Ovary (tissue), 7 donors: ENCODE measurements at regions not wholly inside any gene's neighbourhood (a gene's known extent, or its start where the extent isn't known, plus 50 kb on each side); places are given as distances from the start of the nearest gene placed in this dataset.
A peak's percentile ranks its signal among the peaks of the same experiment; 100 is the strongest.

Source experiments
- DNase-seq, 5 donors: peaks; one replicate each; pipeline ENCODE4 v3.0.0-alpha.2; 2019 to 2020
- H3K27ac ChIP-seq, 2 donors: fragments of 200-600 bp; one replicate each; pipeline versions ENCODE4 v1.5.1 to v1.8.0; 2019 to 2022
- H3K27me3 ChIP-seq: fragments of 200-600 bp; one replicate; pipeline ENCODE4 v1.8.0; 2022
- H3K36me3 ChIP-seq: fragments of 200-600 bp; sonication (generic); one replicate; pipeline ENCODE4 v1.5.1; 2019
- H3K4me1 ChIP-seq: one replicate; pipeline ENCODE4 v1.8.1; 2013; ENCODE audit warnings: mild to moderate bottlenecking, moderate library complexity; ENCODE audit not compliant: insufficient read depth
- H3K4me3 ChIP-seq: fragments of 200-600 bp; sonication (generic); one replicate; pipeline ENCODE4 v1.5.1; 2017
- H3K9me3 ChIP-seq, 2 donors: fragments of 200-600 bp in 1 of 2; sonication (generic) in 1 of 2; one replicate each; pipeline versions ENCODE4 v1.5.1 to v1.8.1; 2013 to 2019; ENCODE audit warnings: mild to moderate bottlenecking in 1 of 2, moderate library complexity in 1 of 2
- EP300 ChIP-seq: sonication (generic); formaldehyde crosslinking; IDR thresholded peaks from one replicate; pipeline ENCODE4 v1.6.1; 2017; ENCODE audit warnings: antibody characterized with exemption
- POLR2A ChIP-seq: fragments of 450-650 bp; IDR thresholded peaks from one replicate; pipeline ENCODE4 v1.6.1; 2017; ENCODE audit warnings: antibody characterized with exemption, mild to moderate bottlenecking, moderate library complexity
- WGBS, 3 donors: extraction: QIAGEN DNeasy Blood & Tissue Kit in 1 of 3; methylation state at CpG; one replicate each; pipeline versions ENCODE4 v1.1.5 to v1.1.7; 2013 to 2017; 5-methylcytosine and 5-hydroxymethylcytosine counted together
- intact Hi-C, 4 donors: fragments of 100-400 bp; cut with DNase I; formaldehyde crosslinking; loops; one replicate each; pipeline versions ENCODE4 v1.11.0 to v1.15.1; 2022 to 2023
- TF ChIP-seq, protein P1 (sequence below), 3 donors: fragments of 450-650 bp in 2 of 3; fragments of 200-600 bp in 1 of 3; IDR thresholded peaks; one replicate each; pipeline versions ENCODE4 v1.5.1 to v1.8.0; 2016 to 2022; ENCODE audit warnings: antibody characterized with exemption in 3 of 3, mild to moderate bottlenecking in 1 of 3
- donor health status: DM: no; HTN: no; CAD: no; lungs with moderate emphysema.
- donor health status: DM: no; HTN: no; CAD: no.
- donor health status: Bipolar disorder and iron deficiency.
- donor health status: DM: no; HTN: no; CAD: no.
- donor health status: DM: yes; HTN: yes; CAD: no.

DNA sequence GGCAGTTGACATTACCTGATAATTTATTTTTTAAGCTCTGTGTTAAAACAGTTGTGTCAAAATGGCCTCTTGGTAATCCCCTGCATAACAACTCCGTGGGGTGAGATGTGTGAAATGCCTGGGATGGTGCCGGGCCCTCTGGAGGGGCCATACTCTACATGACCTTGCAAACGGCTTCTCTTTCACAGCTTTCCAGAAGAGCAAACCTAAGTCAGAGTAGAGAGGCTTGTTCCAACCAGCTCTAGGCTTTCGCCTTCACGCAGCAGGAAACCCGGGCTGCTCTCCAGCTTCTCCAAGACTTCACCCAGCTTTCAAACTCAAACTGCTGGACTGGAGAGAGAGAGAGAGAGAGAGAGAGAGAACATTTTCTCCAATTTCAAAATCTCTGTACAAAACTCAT is 120.1 kb downstream of the SNX18 start:
- H3K4me1 ChIP-seq: peaks cover 12% of the 10 kb centered on the region
- no peaks in the 10 kb centered on the region for H3K36me3 ChIP-seq
- intact Hi-C loops: loop anchor here in 2 of 4 donors (10.0 kb wide), 1 partner anchor 113 kb away; no protein-coding TSS in a partner anchor
- no peak for TF ChIP-seq EP300
- TF ChIP-seq, protein P1, sequence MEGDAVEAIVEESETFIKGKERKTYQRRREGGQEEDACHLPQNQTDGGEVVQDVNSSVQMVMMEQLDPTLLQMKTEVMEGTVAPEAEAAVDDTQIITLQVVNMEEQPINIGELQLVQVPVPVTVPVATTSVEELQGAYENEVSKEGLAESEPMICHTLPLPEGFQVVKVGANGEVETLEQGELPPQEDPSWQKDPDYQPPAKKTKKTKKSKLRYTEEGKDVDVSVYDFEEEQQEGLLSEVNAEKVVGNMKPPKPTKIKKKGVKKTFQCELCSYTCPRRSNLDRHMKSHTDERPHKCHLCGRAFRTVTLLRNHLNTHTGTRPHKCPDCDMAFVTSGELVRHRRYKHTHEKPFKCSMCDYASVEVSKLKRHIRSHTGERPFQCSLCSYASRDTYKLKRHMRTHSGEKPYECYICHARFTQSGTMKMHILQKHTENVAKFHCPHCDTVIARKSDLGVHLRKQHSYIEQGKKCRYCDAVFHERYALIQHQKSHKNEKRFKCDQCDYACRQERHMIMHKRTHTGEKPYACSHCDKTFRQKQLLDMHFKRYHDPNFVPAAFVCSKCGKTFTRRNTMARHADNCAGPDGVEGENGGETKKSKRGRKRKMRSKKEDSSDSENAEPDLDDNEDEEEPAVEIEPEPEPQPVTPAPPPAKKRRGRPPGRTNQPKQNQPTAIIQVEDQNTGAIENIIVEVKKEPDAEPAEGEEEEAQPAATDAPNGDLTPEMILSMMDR (IDR thresholded peaks at IDR 0.05): no peak
- TF ChIP-seq POLR2A: no peak
- H3K27me3 ChIP-seq: no peaks in the 10 kb centered on the region
- no peaks in the 10 kb centered on the region for H3K9me3 ChIP-seq
- 11 to 14% (median 13%) methylated on average over 6 of the region's 6 CpGs for WGBS, 3 donors
- peak; percentile 70 to 82 (median 73) for DNase-seq
- no peak overlapping the region for H3K4me3 ChIP-seq
- no peak overlapping the region for H3K27ac ChIP-seq

DNA sequence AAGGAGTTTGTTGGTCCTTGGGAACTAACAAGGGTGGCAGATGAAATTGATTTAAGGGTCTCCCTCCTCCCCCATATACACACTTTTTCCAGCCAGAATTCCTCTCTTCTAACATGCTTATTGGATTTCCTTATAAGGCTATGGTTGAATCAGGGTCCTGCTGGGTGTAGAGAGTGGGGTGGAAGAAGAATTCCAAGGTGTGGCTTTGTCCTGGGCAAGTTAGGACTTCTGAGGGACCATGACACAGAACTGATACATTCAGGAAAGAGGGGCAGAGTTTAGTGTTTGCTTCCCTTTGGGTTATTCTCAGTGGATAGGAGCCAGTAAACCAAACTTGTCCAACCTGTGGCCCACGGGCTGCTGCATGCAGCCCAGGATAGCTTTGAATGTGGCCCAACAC is 116.5 kb downstream of the SNX18 start:
- 76 to 80% (median 79%) methylated on average over 1 of the region's 1 CpG for WGBS, 3 donors
- H3K36me3 ChIP-seq: no peaks in the 10 kb centered on the region
- no peaks in the 10 kb centered on the region for H3K27me3 ChIP-seq
- intact Hi-C loops: loop anchor here in 2 of 4 donors (10.0 kb wide), 1 partner anchor 109 kb away; no protein-coding TSS in a partner anchor
- no peaks in the 10 kb centered on the region for H3K9me3 ChIP-seq
- TF ChIP-seq, protein P1 (IDR thresholded peaks at IDR 0.05): no peak
- TF ChIP-seq EP300 (no peak), POLR2A (no peak)
- no peak overlapping the region for H3K4me3 ChIP-seq
- H3K27ac ChIP-seq: no peak overlapping the region
- DNase-seq: no peak
- peaks cover 13% of the 10 kb centered on the region for H3K4me1 ChIP-seq

DNA sequence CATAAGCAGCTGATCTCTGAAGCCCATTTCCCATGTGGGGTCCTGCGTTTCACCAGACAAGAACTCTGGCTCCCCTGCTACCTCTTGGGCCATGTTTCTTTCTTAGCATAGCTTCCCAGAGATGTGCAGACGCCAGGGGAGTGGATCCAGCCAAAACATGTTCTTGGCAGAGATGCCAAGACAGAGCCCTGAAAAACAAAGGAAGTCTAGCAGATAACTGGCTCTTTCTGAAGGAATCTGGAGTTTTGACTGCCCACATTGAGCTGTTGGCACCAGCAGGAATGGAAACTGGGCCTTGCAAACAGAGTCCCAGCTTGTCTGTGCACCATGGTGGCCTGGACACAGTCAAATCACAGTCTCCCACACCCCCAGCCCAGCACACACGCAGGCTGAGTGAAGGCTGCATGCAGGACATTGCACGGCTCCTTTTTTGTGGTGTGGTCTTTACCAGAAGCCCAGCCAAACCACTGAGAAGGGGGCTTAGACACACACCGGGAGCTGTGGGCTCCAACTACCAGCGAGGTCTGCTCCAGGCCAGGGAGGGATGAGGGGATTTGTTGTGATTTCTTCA is 114.7 kb downstream of the SNX18 start:
- H3K27ac ChIP-seq: peak overlapping the region in 1 of 2 donors; percentile 34
- 8 to 27% (median 12%) methylated on average over 6 of the region's 6 CpGs for WGBS, 3 donors
- H3K9me3 ChIP-seq: no peaks in the 10 kb centered on the region
- no peaks in the 10 kb centered on the region for H3K36me3 ChIP-seq
- intact Hi-C loops: loop anchor here in 2 of 4 donors (10.0 kb wide), 1 partner anchor 107 kb away; no protein-coding TSS in a partner anchor
- H3K4me3 ChIP-seq: no peak overlapping the region
- DNase-seq: peak in 3 of 5 donors; percentile 28 to 55 (median 46)
- no peaks in the 10 kb centered on the region for H3K27me3 ChIP-seq
- TF ChIP-seq POLR2A (no peak), EP300 (no peak)
- TF ChIP-seq, protein P1 (IDR thresholded peaks at IDR 0.05): no peak
- peaks cover 11% of the 10 kb centered on the region for H3K4me1 ChIP-seq

DNA sequence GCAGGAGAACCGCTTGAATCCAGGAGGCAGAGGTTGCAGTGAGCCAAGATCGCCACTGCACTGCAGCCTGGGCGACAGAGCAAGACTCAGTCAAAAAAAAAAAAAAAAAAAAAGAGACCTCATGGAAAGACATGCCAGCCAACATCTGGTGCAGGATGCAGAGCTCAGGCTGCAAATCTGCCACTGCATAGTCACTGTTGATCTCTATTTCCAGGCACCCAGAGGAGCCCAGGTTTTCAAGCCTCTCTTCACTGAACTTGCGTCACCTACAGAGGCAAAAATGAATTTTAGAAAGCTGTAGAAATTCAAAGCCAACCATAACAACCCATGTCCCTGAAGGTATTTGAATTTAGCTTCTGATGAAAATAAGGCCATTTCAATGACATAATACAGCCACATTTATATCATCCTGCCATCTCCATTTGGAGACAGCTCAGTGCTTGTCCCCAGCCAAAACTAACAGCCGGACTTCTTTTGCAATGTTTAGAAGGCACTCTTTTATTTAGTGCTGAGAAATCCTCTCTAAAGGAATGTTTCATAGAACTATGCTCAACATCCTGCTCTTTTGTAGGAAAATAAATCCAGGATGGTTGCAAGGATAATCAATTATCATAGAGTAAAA is 113.3 kb downstream of the SNX18 start:
- no peak for DNase-seq
- 61 to 71% (median 68%) methylated on average over 5 of the region's 5 CpGs for WGBS, 3 donors
- Histone ChIP-seq H3K4me1 (peaks cover 11% of the 10 kb centered on the region), H3K36me3 (no peaks in the 10 kb centered on the region), H3K9me3 (no peaks in the 10 kb centered on the region), H3K27me3 (no peaks in the 10 kb centered on the region), H3K27ac (no peak overlapping the region), H3K4me3 (no peak overlapping the region)
- TF ChIP-seq, protein P1 (IDR thresholded peaks at IDR 0.05): no peak
- no peak for TF ChIP-seq POLR2A
- intact Hi-C loops: loop anchor here in 2 of 4 donors (10.0 kb wide), 1 partner anchor 106 kb away; no protein-coding TSS in a partner anchor
